Hematopoietic multipotent progenitor cell treated with erythropoietin and hydrocortisone succinate and interleukin-3 and kit ligand, for 4 days (in vitro differentiated cells): ENCODE measurements at regions not wholly inside any gene's neighbourhood (a gene's known extent, or its start where the extent isn't known, plus 50 kb on each side); places are given as distances from the start of the nearest gene placed in this dataset.
"Not testable (repeated sequence)": the region's sequence is repeated elsewhere in the genome, so short reads cannot be mapped to it uniquely, and the experiment has no call there.

Experiments used
- DNase-seq: peaks from one replicate; pipeline ENCODE4 v3.0.0-alpha.2; 2015

- DNase-seq: no peak
Measured at GRCh38 chr14:41051801-41052200, 554.9 kb upstream of the LRFN5 start.

- no peak for DNase-seq
Measured at GRCh38 chr14:41047763-41048162, 558.9 kb upstream of the LRFN5 start.

GRCh38 chr14:41037388-41037787, 569.3 kb upstream of the LRFN5 start:
- DNase-seq: no peak

GRCh38 chr14:41034969-41035368, 571.7 kb upstream of the LRFN5 start:
- DNase-seq: no peak

- DNase-seq: no peak
Measured at GRCh38 chr14:41022932-41023331, 583.7 kb upstream of the LRFN5 start.

GRCh38 chr14:41016213-41016612, 590.5 kb upstream of the LRFN5 start:
- DNase-seq: no peak

GRCh38 chr14:41000350-41000749, 606.3 kb upstream of the LRFN5 start:
- no peak for DNase-seq

- no peak for DNase-seq
Measured at GRCh38 chr14:40989260-40989659, 617.4 kb upstream of the LRFN5 start.

GRCh38 chr14:40987481-40987880, 619.2 kb upstream of the LRFN5 start:
- DNase-seq: no peak

GRCh38 chr14:40986655-40987054, 620.0 kb upstream of the LRFN5 start:
- DNase-seq: no peak

- DNase-seq: no peak
Measured at GRCh38 chr14:40985584-40985983, 621.1 kb upstream of the LRFN5 start.

GRCh38 chr14:40983604-40984003, 623.1 kb upstream of the LRFN5 start:
- DNase-seq: no peak

- DNase-seq: no peak
Measured at GRCh38 chr14:40981247-40981646, 625.4 kb upstream of the LRFN5 start.

- not testable (repeated sequence) for DNase-seq
Measured at GRCh38 chr14:40960257-40960656, 646.4 kb upstream of the LRFN5 start.

- no peak for DNase-seq
Measured at GRCh38 chr14:40955131-40955505, 651.6 kb upstream of the LRFN5 start.

- DNase-seq: not testable (repeated sequence)
Measured at GRCh38 chr14:40954448-40955130, 652.1 kb upstream of the LRFN5 start.

- no peak for DNase-seq
Measured at GRCh38 chr14:40944521-40944920, 662.2 kb upstream of the LRFN5 start.

- DNase-seq: no peak
Measured at GRCh38 chr14:40936861-40937260, 669.8 kb upstream of the LRFN5 start.

GRCh38 chr14:40920380-40920779, 686.3 kb upstream of the LRFN5 start:
- no peak for DNase-seq

GRCh38 chr14:40911141-40911540, 695.5 kb upstream of the LRFN5 start:
- no peak for DNase-seq

- DNase-seq: no peak
Measured at GRCh38 chr14:40909906-40910305, 696.8 kb upstream of the LRFN5 start.

- DNase-seq: no peak
Measured at GRCh38 chr14:40903709-40904108, 703.0 kb upstream of the LRFN5 start.

GRCh38 chr14:40899435-40899834, 707.2 kb upstream of the LRFN5 start:
- DNase-seq: no peak

GRCh38 chr14:40894846-40895245, 711.8 kb upstream of the LRFN5 start:
- DNase-seq: no peak

- DNase-seq: no peak
Measured at GRCh38 chr14:40889126-40889525, 717.5 kb upstream of the LRFN5 start.

- DNase-seq: no peak
Measured at GRCh38 chr14:40887912-40888311, 718.8 kb upstream of the LRFN5 start.
